ENCODE measurements at regions not wholly inside any gene's neighbourhood (a gene's known extent, or its start where the extent isn't known, plus 50 kb on each side); places are given as distances from the start of the nearest gene placed in this dataset.

GRCh38 chr1:208432346-208432745 lies 188.2 kb upstream of the PLXNA2 start:
- intact Hi-C loops (cut with micrococcal nuclease) = no loop called here
- H3K36me3 ChIP-seq (replicated peaks in 1 of 2; ENCODE audit: control insufficient read depth in 1 of 2, insufficient read depth in 2 of 2, low read length in 2 of 2) = no peaks in the 10 kb centered on the region
- H2AFZ ChIP-seq (ENCODE audit: insufficient read depth, low read depth, low read length, poor library complexity, severe bottlenecking) = no peak overlapping the region
- no peaks in the 10 kb centered on the region for H3K9me3 ChIP-seq (replicated peaks in 1 of 2; ENCODE audit: control insufficient read depth in 1 of 2, insufficient read depth in 1 of 2, low read length in 2 of 2)
- no peak overlapping the region for H3K4me3 ChIP-seq (replicated peaks in 1 of 3; ENCODE audit: low read depth in 2 of 3, low read length in 3 of 3)
- WGBS (ENCODE audit: insufficient coverage) = no CpG with 5 or more reads among the region's 2 CpGs
- Mint-ChIP-seq H3K36me3 (no peaks in the 10 kb centered on the region), H3K27ac (no peak overlapping the region), H3K4me1 (no peaks in the 10 kb centered on the region), H3K4me3 (no peak overlapping the region), H3K27me3 (ENCODE audit: low read depth in 3 of 3) (peaks cover 0 to 3% (median 1%) of the 10 kb centered on the region in 3 donors), H3K9me3 (peaks cover 0 to 4% (median 2%) of the 10 kb centered on the region in 7 donors)
- no peak overlapping the region for H3K27ac ChIP-seq (ENCODE audit: low read depth in 1 of 2, low read length in 2 of 2)
- peaks cover 0 to 5% of the 10 kb centered on the region in 2 donors for H3K4me1 ChIP-seq (ENCODE audit: control insufficient read depth in 1 of 2, insufficient read depth in 2 of 2, low read length in 2 of 2)
- no peaks in the 10 kb centered on the region for H4K20me1 ChIP-seq (ENCODE audit: insufficient read depth, low read length)
- TF ChIP-seq, protein P1, sequence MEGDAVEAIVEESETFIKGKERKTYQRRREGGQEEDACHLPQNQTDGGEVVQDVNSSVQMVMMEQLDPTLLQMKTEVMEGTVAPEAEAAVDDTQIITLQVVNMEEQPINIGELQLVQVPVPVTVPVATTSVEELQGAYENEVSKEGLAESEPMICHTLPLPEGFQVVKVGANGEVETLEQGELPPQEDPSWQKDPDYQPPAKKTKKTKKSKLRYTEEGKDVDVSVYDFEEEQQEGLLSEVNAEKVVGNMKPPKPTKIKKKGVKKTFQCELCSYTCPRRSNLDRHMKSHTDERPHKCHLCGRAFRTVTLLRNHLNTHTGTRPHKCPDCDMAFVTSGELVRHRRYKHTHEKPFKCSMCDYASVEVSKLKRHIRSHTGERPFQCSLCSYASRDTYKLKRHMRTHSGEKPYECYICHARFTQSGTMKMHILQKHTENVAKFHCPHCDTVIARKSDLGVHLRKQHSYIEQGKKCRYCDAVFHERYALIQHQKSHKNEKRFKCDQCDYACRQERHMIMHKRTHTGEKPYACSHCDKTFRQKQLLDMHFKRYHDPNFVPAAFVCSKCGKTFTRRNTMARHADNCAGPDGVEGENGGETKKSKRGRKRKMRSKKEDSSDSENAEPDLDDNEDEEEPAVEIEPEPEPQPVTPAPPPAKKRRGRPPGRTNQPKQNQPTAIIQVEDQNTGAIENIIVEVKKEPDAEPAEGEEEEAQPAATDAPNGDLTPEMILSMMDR (IDR thresholded peaks at IDR 0.05) = no peak
- no peaks in the 10 kb centered on the region for H3K27me3 ChIP-seq (ENCODE audit: control insufficient read depth in 2 of 2, insufficient read depth in 2 of 2, low read length in 2 of 2)
- no peak overlapping the region for H3K4me2 ChIP-seq (replicated peaks; ENCODE audit: extremely low read depth, low read length, poor library complexity, severe bottlenecking)
- H3K9ac ChIP-seq (ENCODE audit: insufficient read depth, low read length, poor library complexity, severe bottlenecking) = no peak overlapping the region
- no peak for DNase-seq
- H3K79me2 ChIP-seq (ENCODE audit: insufficient read depth, low read length) = no peaks in the 10 kb centered on the region

- no peaks in the 10 kb centered on the region for H3K9me3 ChIP-seq (replicated peaks in 1 of 2; ENCODE audit: control insufficient read depth in 1 of 2, insufficient read depth in 1 of 2, low read length in 2 of 2)
- Mint-ChIP-seq H3K4me1 (no peaks in the 10 kb centered on the region), H3K27ac (no peak overlapping the region), H3K4me3 (no peak overlapping the region), H3K9me3 (peaks cover 0 to 4% (median 0%) of the 10 kb centered on the region in 7 donors), H3K36me3 (no peaks in the 10 kb centered on the region), H3K27me3 (ENCODE audit: low read depth in 3 of 3) (peaks cover 0 to 2% (median under 1%) of the 10 kb centered on the region in 3 donors)
- H3K4me3 ChIP-seq (replicated peaks in 1 of 3; ENCODE audit: low read depth in 2 of 3, low read length in 3 of 3) = no peak overlapping the region
- TF ChIP-seq, protein P1 (IDR thresholded peaks at IDR 0.05) = no peak
- no peak overlapping the region for H3K27ac ChIP-seq (ENCODE audit: low read depth in 1 of 2, low read length in 2 of 2)
- H3K36me3 ChIP-seq (replicated peaks in 1 of 2; ENCODE audit: control insufficient read depth in 1 of 2, insufficient read depth in 2 of 2, low read length in 2 of 2) = no peaks in the 10 kb centered on the region
- no peak overlapping the region for H3K9ac ChIP-seq (ENCODE audit: insufficient read depth, low read length, poor library complexity, severe bottlenecking)
- H3K4me2 ChIP-seq (replicated peaks; ENCODE audit: extremely low read depth, low read length, poor library complexity, severe bottlenecking) = no peak overlapping the region
- H2AFZ ChIP-seq (ENCODE audit: insufficient read depth, low read depth, low read length, poor library complexity, severe bottlenecking) = no peak overlapping the region
- peaks cover 0 to 7% of the 10 kb centered on the region in 2 donors for H3K4me1 ChIP-seq (ENCODE audit: control insufficient read depth in 1 of 2, insufficient read depth in 2 of 2, low read length in 2 of 2)
- DNase-seq = no peak
- no peaks in the 10 kb centered on the region for H3K79me2 ChIP-seq (ENCODE audit: insufficient read depth, low read length)
- intact Hi-C loops (cut with micrococcal nuclease) = no loop called here
- no peaks in the 10 kb centered on the region for H3K27me3 ChIP-seq (ENCODE audit: control insufficient read depth in 2 of 2, insufficient read depth in 2 of 2, low read length in 2 of 2)
- H4K20me1 ChIP-seq (ENCODE audit: insufficient read depth, low read length) = no peaks in the 10 kb centered on the region
- 80% methylated on average over 1 of the region's 1 CpG for WGBS (ENCODE audit: insufficient coverage)
Measured at GRCh38 chr1:208433086-208433485, 188.9 kb upstream of the PLXNA2 start.
